HL-60 (cell line): ENCODE measurements at regions not wholly inside any gene's neighbourhood (a gene's known extent, or its start where the extent isn't known, plus 50 kb on each side); places are given as distances from the start of the nearest gene placed in this dataset.

Experiments
- GABPA ChIP-seq: IDR thresholded peaks from 2 replicates; pipeline ENCODE4 v1.6.1; 2012; ENCODE audit warnings: low read depth
- POLR2AphosphoS5 ChIP-seq: IDR thresholded peaks from 2 replicates; pipeline ENCODE4 v1.6.1; 2012; ENCODE audit warnings: low read depth
- REST ChIP-seq: IDR thresholded peaks from 2 replicates; pipeline ENCODE4 v1.6.1; 2012; ENCODE audit warnings: low read depth; ENCODE audit not compliant: insufficient replicate concordance
- TF ChIP-seq, protein P1 (sequence below): IDR thresholded peaks from one replicate; pipeline ENCODE4 v1.5.1; 2011; ENCODE audit warnings: low read length, control low read depth, inconsistent platforms; ENCODE audit not compliant: insufficient read depth

GRCh38 chr9:4425319-4426045 is 64.8 kb upstream of the SLC1A1 start:
- TF ChIP-seq, protein P1, sequence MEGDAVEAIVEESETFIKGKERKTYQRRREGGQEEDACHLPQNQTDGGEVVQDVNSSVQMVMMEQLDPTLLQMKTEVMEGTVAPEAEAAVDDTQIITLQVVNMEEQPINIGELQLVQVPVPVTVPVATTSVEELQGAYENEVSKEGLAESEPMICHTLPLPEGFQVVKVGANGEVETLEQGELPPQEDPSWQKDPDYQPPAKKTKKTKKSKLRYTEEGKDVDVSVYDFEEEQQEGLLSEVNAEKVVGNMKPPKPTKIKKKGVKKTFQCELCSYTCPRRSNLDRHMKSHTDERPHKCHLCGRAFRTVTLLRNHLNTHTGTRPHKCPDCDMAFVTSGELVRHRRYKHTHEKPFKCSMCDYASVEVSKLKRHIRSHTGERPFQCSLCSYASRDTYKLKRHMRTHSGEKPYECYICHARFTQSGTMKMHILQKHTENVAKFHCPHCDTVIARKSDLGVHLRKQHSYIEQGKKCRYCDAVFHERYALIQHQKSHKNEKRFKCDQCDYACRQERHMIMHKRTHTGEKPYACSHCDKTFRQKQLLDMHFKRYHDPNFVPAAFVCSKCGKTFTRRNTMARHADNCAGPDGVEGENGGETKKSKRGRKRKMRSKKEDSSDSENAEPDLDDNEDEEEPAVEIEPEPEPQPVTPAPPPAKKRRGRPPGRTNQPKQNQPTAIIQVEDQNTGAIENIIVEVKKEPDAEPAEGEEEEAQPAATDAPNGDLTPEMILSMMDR, result no peak
- no peak for TF ChIP-seq GABPA
- no peak for TF ChIP-seq POLR2AphosphoS5
- TF ChIP-seq REST, result no peak
